OCI-LY7 (cell line): ENCODE measurements at regions not wholly inside any gene's neighbourhood (a gene's known extent, or its start where the extent isn't known, plus 50 kb on each side); places are given as distances from the start of the nearest gene placed in this dataset.

Experiments
- BruUV-seq: library from RNA; stranded (reverse); fragments of 400-500 nt; replicated peaks from 2 replicates; lab custom pipeline; 2021; lab: Mats Ljungman, UMichigan
- CTCF ChIA-PET: fragments of 300-600 bp; sonication (Branson Sonifier 250); formaldehyde crosslinking; loops from one replicate; lab custom pipeline; 2022; ENCODE audit warnings: antibody characterized with exemption; ENCODE audit not compliant: unreplicated experiment; lab: Charles Lee
- POLR2A ChIA-PET: fragments of 300-600 bp; sonication (Branson Sonifier 250); formaldehyde crosslinking; loops from one replicate; lab custom pipeline; 2022; ENCODE audit warnings: antibody characterized with exemption; lab: Charles Lee
- DNase-seq: peaks from one replicate; pipeline ENCODE4 v3.0.0-alpha.2; 2015; ENCODE audit warnings: low spot score
- H2AFZ ChIP-seq: fragments of 200-600 bp; sonication (generic), shearing (Covaris generic); 2 replicates; pipeline ENCODE4 v1.6.1; 2014; ENCODE audit warnings: mild to moderate bottlenecking, antibody characterized with exemption, low read length, moderate library complexity
- H3K27ac ChIP-seq: fragments of 200-600 bp; sonication (generic); 2 replicates; pipeline ENCODE4 v1.5.1; 2014; ENCODE audit warnings: mixed run types, low read depth, mild to moderate bottlenecking, moderate library complexity, low read length, inconsistent platforms; ENCODE audit not compliant: poor library complexity, severe bottlenecking
- H3K36me3 ChIP-seq: fragments of 200-600 bp; sonication (generic); 2 replicates; pipeline ENCODE4 v1.6.1; 2014; ENCODE audit warnings: mild to moderate bottlenecking, antibody characterized with exemption, low read length, moderate library complexity, mixed read lengths; ENCODE audit not compliant: insufficient read depth
- H3K4me1 ChIP-seq: fragments of 200-600 bp; sonication (generic); 2 replicates; pipeline ENCODE4 v1.5.1; 2014; ENCODE audit warnings: mild to moderate bottlenecking, low read length; ENCODE audit not compliant: insufficient read depth, poor library complexity, severe bottlenecking
- H3K4me2 ChIP-seq: fragments of 200-600 bp; sonication (generic); 2 replicates; pipeline ENCODE4 v1.6.1; 2014; ENCODE audit warnings: mild to moderate bottlenecking, low read length
- H3K4me3 ChIP-seq: fragments of 200-600 bp; sonication (generic); 2 replicates; pipeline ENCODE4 v1.5.1; 2014; ENCODE audit warnings: mild to moderate bottlenecking, low read depth, low read length; ENCODE audit not compliant: poor library complexity, severe bottlenecking
- H3K79me2 ChIP-seq: fragments of 200-600 bp; sonication (generic); 2 replicates; pipeline ENCODE4 v1.6.1; 2016; ENCODE audit warnings: low read depth, mild to moderate bottlenecking, low read length, moderate library complexity, mixed read lengths; ENCODE audit not compliant: insufficient read depth
- H3K9me2 ChIP-seq: fragments of 200-600 bp; sonication (generic); 2 replicates; pipeline ENCODE4 v1.6.1; 2016; ENCODE audit warnings: mild to moderate bottlenecking, low read length, mixed read lengths; ENCODE audit not compliant: insufficient read depth
- H3K9me3 ChIP-seq: fragments of 200-600 bp; sonication (generic); 2 replicates; pipeline ENCODE4 v1.6.1; 2014; ENCODE audit warnings: mild to moderate bottlenecking, mixed run types, low read length, mixed read lengths
- H4K20me1 ChIP-seq: fragments of 200-600 bp; sonication (generic); 2 replicates; pipeline ENCODE4 v1.6.1; 2014; ENCODE audit warnings: mild to moderate bottlenecking, antibody characterized with exemption, low read length, moderate library complexity, mixed read lengths; ENCODE audit not compliant: insufficient read depth
- EZH2phosphoT487 ChIP-seq: fragments of 200-600 bp; sonication (generic); IDR thresholded peaks from 2 replicates; pipeline ENCODE4 v1.6.1; 2018; ENCODE audit warnings: low read depth, borderline replicate concordance, mild to moderate bottlenecking, mixed run types, antibody characterized with exemption, low read length, moderate library complexity, mixed read lengths
- intact Hi-C: fragments of 100-400 bp; cut with micrococcal nuclease; formaldehyde crosslinking; loops from one replicate; pipeline ENCODE4 v1.10.0; 2022; ENCODE audit not compliant: unreplicated experiment
- TF ChIP-seq, protein P1 (sequence below): fragments of 200-600 bp; sonication (generic); conservative IDR thresholded peaks from 2 replicates; pipeline ENCODE4 v1.5.1; 2014; ENCODE audit warnings: mild to moderate bottlenecking, antibody characterized with exemption, low read length, moderate library complexity, mixed read lengths

DNA sequence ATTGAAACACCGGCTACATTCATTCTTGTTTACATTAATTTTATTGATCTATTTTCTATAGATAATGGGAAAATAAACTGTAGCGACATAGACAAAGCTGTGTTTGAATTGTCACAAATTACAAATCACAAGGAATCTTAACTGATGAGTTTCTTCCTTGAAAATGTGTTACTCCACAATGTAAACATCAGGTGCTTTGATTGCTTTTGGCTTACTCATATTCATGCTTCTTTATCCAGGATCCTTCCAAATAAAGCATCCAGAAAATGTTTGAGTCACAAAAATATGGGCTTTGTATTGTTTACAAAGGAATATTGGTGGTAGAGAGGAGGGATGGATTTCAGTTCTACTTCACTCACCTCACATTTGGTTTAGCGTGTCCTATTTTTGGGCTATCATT, 64.0 kb downstream of the BMP2 start:
- Histone ChIP-seq H3K9me2 (no peaks in the 10 kb centered on the region), H3K79me2 (no peaks in the 10 kb centered on the region), H3K4me3 (no peak overlapping the region), H3K4me1 (no peaks in the 10 kb centered on the region), H3K4me2 (no peak overlapping the region), H3K27ac (no peak overlapping the region), H4K20me1 (no peaks in the 10 kb centered on the region), H2AFZ (no peak overlapping the region), H3K9me3 (no peaks in the 10 kb centered on the region), H3K36me3 (no peaks in the 10 kb centered on the region)
- ChIA-PET POLR2A (interaction anchor here (0.6 to 0.7 kb wide), 2 partner anchors 556 to 864 kb away, joined by 3 read pairs; no protein-coding TSS in a partner anchor), CTCF (no interaction called here)
- intact Hi-C loops, result loop anchor here (5.0 kb wide), 1 partner anchor 1031 kb away; no protein-coding TSS in a partner anchor
- TF ChIP-seq, protein P1, sequence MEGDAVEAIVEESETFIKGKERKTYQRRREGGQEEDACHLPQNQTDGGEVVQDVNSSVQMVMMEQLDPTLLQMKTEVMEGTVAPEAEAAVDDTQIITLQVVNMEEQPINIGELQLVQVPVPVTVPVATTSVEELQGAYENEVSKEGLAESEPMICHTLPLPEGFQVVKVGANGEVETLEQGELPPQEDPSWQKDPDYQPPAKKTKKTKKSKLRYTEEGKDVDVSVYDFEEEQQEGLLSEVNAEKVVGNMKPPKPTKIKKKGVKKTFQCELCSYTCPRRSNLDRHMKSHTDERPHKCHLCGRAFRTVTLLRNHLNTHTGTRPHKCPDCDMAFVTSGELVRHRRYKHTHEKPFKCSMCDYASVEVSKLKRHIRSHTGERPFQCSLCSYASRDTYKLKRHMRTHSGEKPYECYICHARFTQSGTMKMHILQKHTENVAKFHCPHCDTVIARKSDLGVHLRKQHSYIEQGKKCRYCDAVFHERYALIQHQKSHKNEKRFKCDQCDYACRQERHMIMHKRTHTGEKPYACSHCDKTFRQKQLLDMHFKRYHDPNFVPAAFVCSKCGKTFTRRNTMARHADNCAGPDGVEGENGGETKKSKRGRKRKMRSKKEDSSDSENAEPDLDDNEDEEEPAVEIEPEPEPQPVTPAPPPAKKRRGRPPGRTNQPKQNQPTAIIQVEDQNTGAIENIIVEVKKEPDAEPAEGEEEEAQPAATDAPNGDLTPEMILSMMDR, result no peak
- TF ChIP-seq EZH2phosphoT487, result no peak
- BruUV-seq, result no TSS peak
- no peak for DNase-seq

DNA sequence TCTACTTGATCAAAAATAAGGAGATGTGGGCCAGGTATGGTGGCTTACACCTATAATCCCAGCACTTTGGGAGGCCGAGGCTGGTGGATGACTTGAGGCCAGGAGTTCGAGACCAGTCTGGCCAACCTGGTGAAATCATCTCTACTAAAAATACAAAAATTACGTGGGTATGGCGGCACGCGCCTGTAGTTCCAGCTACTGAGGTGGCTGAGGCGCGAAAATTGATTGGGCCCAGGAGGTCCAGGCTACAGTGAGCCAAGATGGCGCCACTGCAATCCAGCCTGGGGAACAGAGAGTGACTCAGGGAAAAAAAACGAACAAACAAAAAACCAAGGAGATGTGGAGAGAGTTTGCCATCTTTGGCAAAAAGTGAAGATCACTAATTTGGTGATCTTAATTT, 65.3 kb downstream of the BMP2 start:
- Histone ChIP-seq H3K27ac (no peak overlapping the region), H3K4me1 (no peaks in the 10 kb centered on the region), H3K36me3 (no peaks in the 10 kb centered on the region), H3K4me2 (no peak overlapping the region), H3K9me3 (no peaks in the 10 kb centered on the region), H3K4me3 (no peak overlapping the region), H3K9me2 (no peaks in the 10 kb centered on the region), H2AFZ (no peak overlapping the region), H3K79me2 (no peaks in the 10 kb centered on the region), H4K20me1 (no peaks in the 10 kb centered on the region)
- TF ChIP-seq EZH2phosphoT487, result no peak
- TF ChIP-seq, protein P1, result no peak
- ChIA-PET POLR2A (interaction anchor here (1.0 kb wide), 1 partner anchor 21 kb away, joined by 3 read pairs; no protein-coding TSS in a partner anchor), CTCF (no interaction called here)
- no TSS peak for BruUV-seq
- DNase-seq, result no peak
- intact Hi-C loops, result loop anchor here (5.0 kb wide), 1 partner anchor 1029 kb away; no protein-coding TSS in a partner anchor

DNA sequence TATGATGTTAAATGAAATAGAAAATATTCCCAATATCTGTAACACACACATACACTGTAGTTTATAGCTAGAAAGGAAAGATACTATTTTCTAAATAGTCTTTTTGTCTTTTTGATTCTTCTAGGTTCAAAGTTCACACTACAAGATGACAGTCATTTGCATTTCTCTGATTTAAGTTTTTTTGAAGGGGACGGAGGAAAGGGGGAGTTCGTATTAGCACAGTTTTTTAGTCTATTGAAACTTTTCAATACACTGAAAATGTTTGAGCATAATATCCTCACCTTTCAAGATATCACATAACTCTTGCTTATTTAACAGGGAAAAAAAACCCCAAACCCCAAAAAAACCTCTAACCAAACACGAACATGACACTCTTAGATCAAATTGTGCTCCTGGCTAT, 68.1 kb downstream of the BMP2 start:
- ChIA-PET CTCF (no interaction called here), POLR2A (interaction anchor here (0.7 to 1.1 kb wide), 2 partner anchors 10 to 411 kb away, joined by 3 read pairs; no protein-coding TSS in a partner anchor)
- Histone ChIP-seq H3K4me3 (no peak overlapping the region), H3K79me2 (no peaks in the 10 kb centered on the region), H3K36me3 (no peaks in the 10 kb centered on the region), H3K4me1 (no peaks in the 10 kb centered on the region), H3K9me2 (no peaks in the 10 kb centered on the region), H4K20me1 (no peaks in the 10 kb centered on the region), H3K9me3 (no peaks in the 10 kb centered on the region), H3K27ac (no peak overlapping the region), H3K4me2 (no peak overlapping the region), H2AFZ (no peak overlapping the region)
- intact Hi-C loops, result no loop called here
- no peak for DNase-seq
- no TSS peak for BruUV-seq
- TF ChIP-seq, protein P1, result no peak
- TF ChIP-seq EZH2phosphoT487, result no peak
